Endodermal cell (in vitro differentiated cells): ENCODE measurements at regions not wholly inside any gene's neighbourhood (a gene's known extent, or its start where the extent isn't known, plus 50 kb on each side); places are given as distances from the start of the nearest gene placed in this dataset.

ENCODE experiments used
- DNase-seq: peaks from one replicate; pipeline ENCODE4 v3.0.0-alpha.2; 2017
- H3K27ac ChIP-seq: 2 replicates; pipeline ENCODE4 v1.5.1; 2013; ENCODE audit warnings: mild to moderate bottlenecking, low read depth, low read length, moderate library complexity
- H3K27me3 ChIP-seq: 2 replicates; pipeline ENCODE4 v1.6.1; 2013; ENCODE audit warnings: mild to moderate bottlenecking, low read length, moderate library complexity; ENCODE audit not compliant: insufficient read depth, control insufficient read depth, poor library complexity, severe bottlenecking
- H3K36me3 ChIP-seq: 2 replicates; pipeline ENCODE4 v1.7.0; 2013; ENCODE audit warnings: mild to moderate bottlenecking, low read length, moderate library complexity; ENCODE audit not compliant: control insufficient read depth, insufficient read depth
- H3K4me1 ChIP-seq: one replicate; pipeline ENCODE4 v1.7.0; 2013; ENCODE audit warnings: low read length; ENCODE audit not compliant: control insufficient read depth, insufficient read depth
- H3K4me3 ChIP-seq: 2 replicates; pipeline ENCODE4 v1.5.1; 2013; ENCODE audit warnings: mild to moderate bottlenecking, low read length, moderate library complexity
- H3K9ac ChIP-seq: 2 replicates; pipeline ENCODE4 v1.6.1; 2013; ENCODE audit warnings: mild to moderate bottlenecking, low read length, moderate library complexity; ENCODE audit not compliant: poor library complexity, severe bottlenecking; ENCODE audit errors: extremely low read depth
- H3K9me3 ChIP-seq: 2 replicates; pipeline ENCODE4 v1.6.1; 2013; ENCODE audit warnings: mild to moderate bottlenecking, low read length, moderate library complexity; ENCODE audit not compliant: control insufficient read depth
- H3K27ac Mint-ChIP-seq: 2 replicates; pipeline ENCODE4 v1.8.0; 2020; ENCODE audit warnings: mixed read lengths
- H3K27me3 Mint-ChIP-seq: 2 replicates; pipeline ENCODE4 v1.8.0; 2021; ENCODE audit warnings: mild to moderate bottlenecking, mixed read lengths; ENCODE audit not compliant: insufficient read depth
- H3K36me3 Mint-ChIP-seq: 2 replicates; pipeline ENCODE4 v1.8.0; 2020; ENCODE audit warnings: low read depth, mixed read lengths
- H3K4me1 Mint-ChIP-seq: 2 replicates; pipeline ENCODE4 v1.8.0; 2020; ENCODE audit warnings: mixed read lengths
- H3K4me3 Mint-ChIP-seq: 2 replicates; pipeline ENCODE4 v1.8.0; 2020; ENCODE audit warnings: mild to moderate bottlenecking, moderate library complexity, mixed read lengths
- H3K9me3 Mint-ChIP-seq: 2 replicates; pipeline ENCODE4 v1.8.0; 2020; ENCODE audit warnings: mild to moderate bottlenecking, mixed read lengths
- WGBS, 2 experiments: methylation state at CpG; one replicate each; pipeline versions ENCODE4 v1.1.5 to v1.1.7; 2013; ENCODE audit warnings: missing lambda C conversion rate in 2 of 2, mixed read lengths in 1 of 2; ENCODE audit not compliant: insufficient coverage in 1 of 2, insufficient read length in 1 of 2; 5-methylcytosine and 5-hydroxymethylcytosine counted together
- TF ChIP-seq, protein P1 (sequence below): fragments of 200-600 bp; sonication (generic); conservative IDR thresholded peaks from 2 replicates; pipeline ENCODE4 v1.5.0; 2021; ENCODE audit warnings: antibody characterized with exemption, mild to moderate bottlenecking

DNA sequence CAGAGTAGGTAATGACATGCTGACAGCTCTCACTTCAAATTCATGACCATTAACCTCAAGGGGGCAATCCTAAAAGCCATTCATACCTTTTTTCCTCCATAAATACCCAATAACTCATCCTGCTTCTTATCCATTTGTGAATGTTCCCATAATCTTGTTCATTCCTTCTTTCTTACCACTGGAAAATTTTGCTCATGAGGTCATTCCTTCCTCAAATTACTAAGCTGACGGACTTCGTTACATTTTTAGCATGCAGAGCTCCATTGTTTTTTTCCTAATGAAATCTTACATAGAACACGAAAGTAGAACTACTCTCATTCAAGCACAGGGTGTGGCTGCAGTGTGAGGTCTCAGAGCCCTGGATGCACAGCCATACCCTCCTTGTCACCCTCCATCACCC lies 276.5 kb upstream of the DPYD start:
- Mint-ChIP-seq H3K9me3 (no peaks in the 10 kb centered on the region), H3K4me1 (peaks cover 5% of the 10 kb centered on the region), H3K36me3 (no peaks in the 10 kb centered on the region), H3K4me3 (no peak overlapping the region), H3K27me3 (peaks cover 15% of the 10 kb centered on the region), H3K27ac (no peak overlapping the region)
- no peaks in the 10 kb centered on the region for H3K4me1 ChIP-seq
- DNase-seq: no peak
- WGBS, 2 experiments: 90 to 93% methylated on average over 3 of the region's 3 CpGs
- no peaks in the 10 kb centered on the region for H3K36me3 ChIP-seq
- H3K9ac ChIP-seq: no peak overlapping the region
- no peaks in the 10 kb centered on the region for H3K9me3 ChIP-seq
- no peak overlapping the region for H3K27ac ChIP-seq
- TF ChIP-seq, protein P1, sequence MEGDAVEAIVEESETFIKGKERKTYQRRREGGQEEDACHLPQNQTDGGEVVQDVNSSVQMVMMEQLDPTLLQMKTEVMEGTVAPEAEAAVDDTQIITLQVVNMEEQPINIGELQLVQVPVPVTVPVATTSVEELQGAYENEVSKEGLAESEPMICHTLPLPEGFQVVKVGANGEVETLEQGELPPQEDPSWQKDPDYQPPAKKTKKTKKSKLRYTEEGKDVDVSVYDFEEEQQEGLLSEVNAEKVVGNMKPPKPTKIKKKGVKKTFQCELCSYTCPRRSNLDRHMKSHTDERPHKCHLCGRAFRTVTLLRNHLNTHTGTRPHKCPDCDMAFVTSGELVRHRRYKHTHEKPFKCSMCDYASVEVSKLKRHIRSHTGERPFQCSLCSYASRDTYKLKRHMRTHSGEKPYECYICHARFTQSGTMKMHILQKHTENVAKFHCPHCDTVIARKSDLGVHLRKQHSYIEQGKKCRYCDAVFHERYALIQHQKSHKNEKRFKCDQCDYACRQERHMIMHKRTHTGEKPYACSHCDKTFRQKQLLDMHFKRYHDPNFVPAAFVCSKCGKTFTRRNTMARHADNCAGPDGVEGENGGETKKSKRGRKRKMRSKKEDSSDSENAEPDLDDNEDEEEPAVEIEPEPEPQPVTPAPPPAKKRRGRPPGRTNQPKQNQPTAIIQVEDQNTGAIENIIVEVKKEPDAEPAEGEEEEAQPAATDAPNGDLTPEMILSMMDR: no peak
- no peaks in the 10 kb centered on the region for H3K27me3 ChIP-seq
- no peak overlapping the region for H3K4me3 ChIP-seq

DNA sequence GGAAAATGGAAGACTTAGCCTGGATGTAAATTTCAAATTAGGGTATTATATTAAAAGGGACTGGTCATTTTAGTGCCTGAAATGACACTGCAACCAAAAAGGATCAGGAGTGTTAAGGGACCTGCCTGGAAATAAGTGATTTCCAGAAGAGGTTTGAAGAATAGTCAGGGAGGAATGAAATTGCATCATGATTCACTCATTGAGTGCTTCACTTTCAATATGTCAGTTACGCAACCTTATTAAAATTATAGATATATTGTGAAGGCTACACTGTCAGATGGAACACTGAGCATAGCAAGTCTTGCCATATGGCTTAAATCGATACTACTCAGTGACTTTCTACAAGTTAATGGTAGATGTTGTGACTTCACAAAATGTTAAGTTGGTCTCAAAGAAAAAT lies 275.2 kb upstream of the DPYD start:
- Histone ChIP-seq H3K9me3 (no peaks in the 10 kb centered on the region), H3K4me1 (no peaks in the 10 kb centered on the region), H3K27me3 (no peaks in the 10 kb centered on the region), H3K27ac (no peak overlapping the region), H3K9ac (no peak overlapping the region), H3K4me3 (no peak overlapping the region), H3K36me3 (no peaks in the 10 kb centered on the region)
- Mint-ChIP-seq H3K4me3 (no peak overlapping the region), H3K4me1 (peaks cover 5% of the 10 kb centered on the region), H3K27ac (no peak overlapping the region), H3K27me3 (peaks cover 3% of the 10 kb centered on the region), H3K9me3 (no peaks in the 10 kb centered on the region), H3K36me3 (no peaks in the 10 kb centered on the region)
- TF ChIP-seq, protein P1: no peak
- DNase-seq: no peak
- WGBS, 2 experiments: 92 to 98% methylated on average over 2 of the region's 2 CpGs

DNA sequence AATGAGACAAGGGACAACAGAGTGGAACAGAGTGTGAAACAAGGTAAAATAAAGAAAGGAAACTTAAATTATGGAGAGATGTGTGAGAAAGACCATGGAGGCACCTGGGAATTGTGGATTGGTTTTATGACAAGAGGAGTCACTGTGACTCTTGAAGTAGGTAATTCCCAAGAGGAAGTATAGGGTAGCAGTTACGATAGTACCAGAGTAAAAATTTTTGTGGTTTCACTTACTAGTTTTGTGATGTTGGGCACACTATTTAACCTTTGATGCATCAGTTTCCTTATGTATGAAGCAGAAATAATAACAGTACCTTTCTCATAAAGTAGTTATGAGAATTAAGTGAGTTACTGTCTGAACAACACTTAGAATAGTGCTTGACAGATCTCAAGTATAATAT lies 267.9 kb upstream of the DPYD start:
- H3K27me3 Mint-ChIP-seq: no peaks in the 10 kb centered on the region
- TF ChIP-seq, protein P1: no peak
- no peak overlapping the region for H3K9ac ChIP-seq
- DNase-seq: no peak
- no peak overlapping the region for H3K4me3 Mint-ChIP-seq
- H3K9me3 Mint-ChIP-seq: no peaks in the 10 kb centered on the region
- no peaks in the 10 kb centered on the region for H3K36me3 ChIP-seq
- H3K4me3 ChIP-seq: no peak overlapping the region
- peaks cover 3% of the 10 kb centered on the region for H3K4me1 Mint-ChIP-seq
- no peak overlapping the region for H3K27ac Mint-ChIP-seq
- no peaks in the 10 kb centered on the region for H3K27me3 ChIP-seq
- H3K9me3 ChIP-seq: no peaks in the 10 kb centered on the region
- no peak overlapping the region for H3K27ac ChIP-seq
- H3K4me1 ChIP-seq: no peaks in the 10 kb centered on the region
- H3K36me3 Mint-ChIP-seq: no peaks in the 10 kb centered on the region
- WGBS, 2 experiments: 100% methylated on average over 1 of the region's 1 CpG; no CpG with 5 or more reads in 1 of the 2 experiments
